OCI-LY7 (cell line): ENCODE measurements at regions not wholly inside any gene's neighbourhood (a gene's known extent, or its start where the extent isn't known, plus 50 kb on each side); places are given as distances from the start of the nearest gene placed in this dataset.

Experiments
- CTCF ChIP-seq: fragments of 200-600 bp; sonication (generic); conservative IDR thresholded peaks from 2 replicates; pipeline ENCODE4 v1.5.1; 2014; ENCODE audit warnings: mild to moderate bottlenecking, antibody characterized with exemption, low read length, moderate library complexity, mixed read lengths
- EZH2phosphoT487 ChIP-seq: fragments of 200-600 bp; sonication (generic); IDR thresholded peaks from 2 replicates; pipeline ENCODE4 v1.6.1; 2018; ENCODE audit warnings: low read depth, borderline replicate concordance, mild to moderate bottlenecking, mixed run types, antibody characterized with exemption, low read length, moderate library complexity, mixed read lengths

- TF ChIP-seq CTCF (no peak), EZH2phosphoT487 (no peak)
Observed at GRCh38 chr7:155381852-155382801, 75.8 kb upstream of the EN2 start.
